Activated T-cell treated with anti-CD3 and anti-CD28 coated beads for 48 hours (primary cell): ENCODE measurements at regions not wholly inside any gene's neighbourhood (a gene's known extent, or its start where the extent isn't known, plus 50 kb on each side); places are given as distances from the start of the nearest gene placed in this dataset.

Source experiments
- DNase-seq: peaks from one replicate; pipeline ENCODE4 v3.0.0-alpha.2; 2020; ENCODE audit warnings: low read depth

GRCh38 chr5:147168578-147169327 lies 66.1 kb upstream of the STK32A start:
- no peak for DNase-seq

- no peak for DNase-seq
Measured at GRCh38 chr5:147169399-147169798, 65.4 kb upstream of the STK32A start.

DNA sequence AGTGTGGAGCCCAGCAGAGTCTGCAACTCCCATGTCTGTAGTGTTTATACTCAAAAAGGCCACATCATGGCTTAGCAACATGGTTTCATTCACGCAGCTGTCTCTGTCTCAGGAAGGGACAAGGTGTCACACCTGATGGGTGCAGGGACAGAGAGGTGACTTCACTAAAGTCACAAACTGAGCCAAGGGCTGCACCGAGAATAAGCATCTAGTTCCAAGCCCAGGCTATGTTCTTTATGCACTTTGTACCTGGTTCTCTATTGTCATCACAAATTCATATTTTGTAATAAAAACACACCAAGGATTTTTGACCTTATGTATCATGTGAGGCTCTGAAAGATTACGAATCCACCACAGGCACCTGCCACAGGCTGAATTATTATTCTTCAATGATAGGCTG lies 64.9 kb upstream of the STK32A start:
- no peak for DNase-seq

- no peak for DNase-seq
Measured at GRCh38 chr5:147170603-147171002, 64.2 kb upstream of the STK32A start.

GRCh38 chr5:147174671-147175265 lies 60.1 kb upstream of the STK32A start:
- no peak for DNase-seq

- DNase-seq, result no peak
Measured at GRCh38 chr5:147175516-147176097, 59.2 kb upstream of the STK32A start.

DNA sequence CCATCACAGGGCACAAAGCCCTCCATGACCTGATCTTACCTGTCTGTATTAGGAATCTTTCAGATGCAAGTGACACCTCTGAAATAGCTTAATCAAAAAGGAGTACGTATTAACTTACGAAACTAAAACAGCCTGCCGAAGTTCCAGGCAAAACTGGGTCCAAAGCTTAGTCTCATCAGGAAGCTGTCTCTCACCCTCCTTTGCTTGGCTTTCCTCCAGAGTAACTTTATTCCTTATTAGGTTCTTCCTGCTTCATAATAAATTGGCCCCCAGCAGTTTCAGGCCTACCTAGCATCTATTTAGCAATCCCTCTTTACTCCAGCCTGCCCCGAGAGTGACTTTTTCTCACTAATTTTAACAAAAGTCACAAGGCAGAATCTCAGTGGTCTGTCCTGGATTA lies 58.4 kb upstream of the STK32A start:
- no peak for DNase-seq

- no peak for DNase-seq
Measured at GRCh38 chr5:147177125-147177840, 57.5 kb upstream of the STK32A start.

- no peak for DNase-seq
Measured at GRCh38 chr5:147179562-147180147, 55.2 kb upstream of the STK32A start.

DNA sequence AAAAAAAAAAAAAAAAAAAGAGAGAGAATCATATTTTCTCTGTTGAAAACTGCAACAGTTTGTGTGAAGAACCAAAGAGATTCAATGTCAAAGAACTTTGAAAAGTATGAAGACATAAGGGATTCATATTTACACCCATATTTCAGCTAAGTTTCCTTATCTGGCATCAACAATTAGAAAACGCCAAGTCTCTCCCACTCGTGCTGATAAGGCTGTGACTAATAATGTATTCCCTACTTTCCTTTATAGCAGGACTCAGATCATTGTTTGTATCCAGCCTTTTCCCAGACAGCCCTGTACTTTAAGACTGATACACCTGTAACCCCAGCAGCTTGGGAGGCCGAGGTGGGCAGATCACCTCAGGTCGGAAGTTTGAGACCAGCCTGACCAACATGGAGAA lies 54.1 kb upstream of the STK32A start:
- DNase-seq, result no peak
